SK-N-MC (cell line): ENCODE measurements at regions not wholly inside any gene's neighbourhood (a gene's known extent, or its start where the extent isn't known, plus 50 kb on each side); places are given as distances from the start of the nearest gene placed in this dataset.

Experiments used
- EZH2 ChIP-seq: fragments of 200-600 bp; sonication (generic); IDR thresholded peaks from one replicate; pipeline ENCODE4 v1.6.1; 2017; ENCODE audit warnings: antibody characterized with exemption
- POLR2AphosphoS5 ChIP-seq: IDR thresholded peaks from 2 replicates; pipeline ENCODE4 v1.6.1; 2012; ENCODE audit warnings: mild to moderate bottlenecking, low read depth, low read length, borderline replicate concordance

DNA sequence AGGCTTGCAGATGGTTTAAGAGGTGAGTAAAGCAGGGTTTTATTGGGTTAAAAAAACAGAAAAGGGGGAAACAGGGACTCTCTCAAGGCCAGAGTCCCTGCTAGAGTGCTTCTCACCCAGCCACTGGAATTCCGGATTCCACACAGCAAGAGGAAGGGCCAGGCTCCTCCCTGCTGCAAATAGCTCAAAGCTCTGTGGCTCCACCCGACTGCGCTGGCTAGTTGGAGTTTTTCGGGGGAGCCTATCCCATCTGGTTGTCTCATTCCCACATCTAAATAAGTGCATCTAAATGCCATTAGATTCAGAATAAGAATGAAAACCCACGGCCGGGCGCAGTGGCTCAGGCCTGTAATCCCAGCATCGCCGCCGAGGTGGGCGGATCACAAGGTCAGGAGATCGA, 791.5 kb downstream of the SLC16A7 start:
- TF ChIP-seq EZH2: no peak
- TF ChIP-seq POLR2AphosphoS5: no peak
